MM.1S (cell line): ENCODE measurements at regions not wholly inside any gene's neighbourhood (a gene's known extent, or its start where the extent isn't known, plus 50 kb on each side); places are given as distances from the start of the nearest gene placed in this dataset.
"Not testable (repeated sequence)": the region's sequence is repeated elsewhere in the genome, so short reads cannot be mapped to it uniquely, and the experiment has no call there.

Experiments used
- DNase-seq: peaks from one replicate; pipeline ENCODE4 v3.0.0-alpha.2; 2015
- H2AFZ ChIP-seq: fragments of 300-600 bp; sonication (generic); 2 replicates; pipeline ENCODE4 v1.6.0; 2016; ENCODE audit warnings: antibody characterized with exemption, low read length
- H3F3A ChIP-seq: fragments of 300-600 bp; sonication (generic); 2 replicates; pipeline ENCODE4 v1.6.1; 2016; ENCODE audit warnings: mild to moderate bottlenecking, antibody characterized with exemption, low read length, moderate library complexity, mixed read lengths; ENCODE audit not compliant: insufficient read depth
- H3K27ac ChIP-seq: fragments of 300-600 bp; sonication (generic); 2 replicates; pipeline ENCODE4 v1.5.1; 2016; ENCODE audit warnings: mild to moderate bottlenecking, low read length
- H3K27me3 ChIP-seq: fragments of 300-600 bp; sonication (generic); replicated peaks from 2 replicates; pipeline ENCODE4 v1.6.0; 2016; ENCODE audit warnings: low read length; ENCODE audit not compliant: insufficient read depth
- H3K36me3 ChIP-seq: fragments of 300-600 bp; sonication (generic); replicated peaks from 2 replicates; pipeline ENCODE4 v1.6.1; 2016; ENCODE audit warnings: mild to moderate bottlenecking, low read length, mixed read lengths; ENCODE audit not compliant: insufficient read depth
- H3K4me1 ChIP-seq: fragments of 300-600 bp; sonication (generic); 2 replicates; pipeline ENCODE4 v1.6.1; 2016; ENCODE audit warnings: low read length, mixed read lengths
- H3K4me2 ChIP-seq: fragments of 300-600 bp; sonication (generic); 2 replicates; pipeline ENCODE4 v1.6.0; 2016; ENCODE audit warnings: low read depth, low read length
- H3K4me3 ChIP-seq: fragments of 300-600 bp; sonication (generic); 2 replicates; pipeline ENCODE4 v1.5.1; 2016; ENCODE audit warnings: low read length, mixed read lengths
- H3K79me2 ChIP-seq: fragments of 300-600 bp; sonication (generic); 2 replicates; pipeline ENCODE4 v1.6.1; 2016; ENCODE audit warnings: mixed run types, low read length, mixed read lengths
- H3K9ac ChIP-seq: fragments of 300-600 bp; sonication (generic); 2 replicates; pipeline ENCODE4 v1.6.1; 2016; ENCODE audit warnings: low read length, mixed read lengths
- H3K9me2 ChIP-seq: fragments of 300-600 bp; sonication (generic); replicated peaks from 2 replicates; pipeline ENCODE4 v1.6.1; 2016; ENCODE audit warnings: mild to moderate bottlenecking, low read length, mixed read lengths; ENCODE audit not compliant: insufficient read depth
- H3K9me3 ChIP-seq: fragments of 300-600 bp; sonication (generic); replicated peaks from 2 replicates; pipeline ENCODE4 v1.6.1; 2016; ENCODE audit warnings: mild to moderate bottlenecking, low read length, mixed read lengths; ENCODE audit not compliant: insufficient read depth
- H4K20me1 ChIP-seq: fragments of 300-600 bp; sonication (generic); 2 replicates; pipeline ENCODE4 v1.6.1; 2016; ENCODE audit warnings: mild to moderate bottlenecking, low read length, moderate library complexity, mixed read lengths; ENCODE audit not compliant: insufficient read depth
- CTCF ChIP-seq: fragments of 300-600 bp; sonication (generic); IDR thresholded peaks from 2 replicates; pipeline ENCODE4 v1.5.1; 2016; ENCODE audit warnings: antibody characterized with exemption, low read length, mixed read lengths
- EZH2 ChIP-seq: fragments of 300-600 bp; sonication (generic); optimal IDR thresholded peaks from 2 replicates; pipeline ENCODE3; 2017; ENCODE audit warnings: low read depth, mild to moderate bottlenecking, antibody characterized with exemption, low read length, mixed read lengths
- EZH2phosphoT487 ChIP-seq: fragments of 300-600 bp; sonication (generic); IDR thresholded peaks from 2 replicates; pipeline ENCODE4 v1.6.1; 2018; ENCODE audit warnings: antibody characterized with exemption, low read length

- Histone ChIP-seq H3K36me3 (no peaks in the 10 kb centered on the region), H3K4me2 (no peak overlapping the region), H2AFZ (no peak overlapping the region), H3K9me3 (0 out of 2 replicates have a peak, but pooled peaks cover under 1% of the 10 kb centered on the region), H3K79me2 (no peaks in the 10 kb centered on the region), H3K4me1 (no peaks in the 10 kb centered on the region), H3F3A (no peaks in the 10 kb centered on the region), H3K4me3 (no peak overlapping the region), H3K27me3 (no peaks in the 10 kb centered on the region), H4K20me1 (no peaks in the 10 kb centered on the region), H3K9ac (no peak overlapping the region), H3K27ac (no peak overlapping the region), H3K9me2 (no peaks in the 10 kb centered on the region)
- DNase-seq = no peak
- TF ChIP-seq EZH2phosphoT487 (no peak), CTCF (no peak), EZH2 (no peak)
These were observed 337.4 kb downstream of the TCERG1L start for GRCh38 chr10:130974166-130974565.

GRCh38 chr10:130975351-130975750, 336.2 kb downstream of the TCERG1L start:
- not testable (repeated sequence) for H3K27me3 ChIP-seq, H3K9me3 ChIP-seq, H4K20me1 ChIP-seq, H3K36me3 ChIP-seq, H3K27ac ChIP-seq, H3K4me2 ChIP-seq, H3K4me1 ChIP-seq, H3K9me2 ChIP-seq, H2AFZ ChIP-seq, H3K79me2 ChIP-seq, H3F3A ChIP-seq, H3K4me3 ChIP-seq, DNase-seq, H3K9ac ChIP-seq

GRCh38 chr10:130982802-130983201, 328.7 kb downstream of the TCERG1L start:
- H4K20me1 ChIP-seq = no peaks in the 10 kb centered on the region
- no peak overlapping the region for H2AFZ ChIP-seq
- no peak overlapping the region for H3K27ac ChIP-seq
- no peak for TF ChIP-seq CTCF
- TF ChIP-seq EZH2 = no peak
- no peak for TF ChIP-seq EZH2phosphoT487
- H3K9me2 ChIP-seq = no peaks in the 10 kb centered on the region
- DNase-seq = no peak
- H3F3A ChIP-seq = no peaks in the 10 kb centered on the region
- no peaks in the 10 kb centered on the region for H3K4me1 ChIP-seq
- no peak overlapping the region for H3K4me2 ChIP-seq
- no peaks in the 10 kb centered on the region for H3K79me2 ChIP-seq
- no peaks in the 10 kb centered on the region for H3K27me3 ChIP-seq
- no peak overlapping the region for H3K9ac ChIP-seq
- no peaks in the 10 kb centered on the region for H3K9me3 ChIP-seq
- no peaks in the 10 kb centered on the region for H3K36me3 ChIP-seq
- H3K4me3 ChIP-seq = no peak overlapping the region

GRCh38 chr10:130983749-130984148, 327.8 kb downstream of the TCERG1L start:
- TF ChIP-seq EZH2 = no peak
- TF ChIP-seq EZH2phosphoT487 = no peak
- TF ChIP-seq CTCF = no peak
- no peaks in the 10 kb centered on the region for H3K36me3 ChIP-seq
- H3K27ac ChIP-seq = no peak overlapping the region
- H3K4me1 ChIP-seq = no peaks in the 10 kb centered on the region
- H4K20me1 ChIP-seq = no peaks in the 10 kb centered on the region
- H3K79me2 ChIP-seq = no peaks in the 10 kb centered on the region
- H3K9me3 ChIP-seq = no peaks in the 10 kb centered on the region
- no peaks in the 10 kb centered on the region for H3K9me2 ChIP-seq
- no peak for DNase-seq
- H3K4me3 ChIP-seq = no peak overlapping the region
- H3K9ac ChIP-seq = no peak overlapping the region
- H3K27me3 ChIP-seq = no peaks in the 10 kb centered on the region
- H3F3A ChIP-seq = no peaks in the 10 kb centered on the region
- H3K4me2 ChIP-seq = no peak overlapping the region
- no peak overlapping the region for H2AFZ ChIP-seq
